Peyer's patch (tissue), 4 donors: ENCODE measurements at regions not wholly inside any gene's neighbourhood (a gene's known extent, or its start where the extent isn't known, plus 50 kb on each side); places are given as distances from the start of the nearest gene placed in this dataset.

ENCODE experiments used
- DNase-seq, 3 donors: peaks; one replicate each; pipeline ENCODE4 v3.0.0-alpha.2; 2017 to 2019
- H3K27ac ChIP-seq, 4 donors: fragments of 200-600 bp; sonication (generic); one replicate each; pipeline ENCODE4 v1.5.1; 2016 to 2019
- H3K27me3 ChIP-seq, 2 donors: fragments of 200-600 bp; sonication (generic); one replicate each; pipeline ENCODE4 v1.5.1; 2019
- H3K36me3 ChIP-seq, 3 donors: fragments of 200-600 bp; sonication (generic); one replicate each; pipeline ENCODE4 v1.5.1; 2016 to 2019
- H3K4me1 ChIP-seq, 4 donors: fragments of 200-600 bp; sonication (generic); one replicate each; pipeline ENCODE4 v1.5.1; 2016 to 2019
- H3K4me3 ChIP-seq, 4 donors: fragments of 200-600 bp; sonication (generic); 1 replicate in 3 of 4; 2 replicates in 1 of 4; pipeline ENCODE4 v1.5.1; 2016 to 2019; ENCODE audit warnings: mild to moderate bottlenecking in 1 of 4
- H3K9me3 ChIP-seq, 4 donors: fragments of 200-600 bp; sonication (generic); one replicate each; pipeline ENCODE4 v1.5.1; 2016 to 2019; ENCODE audit warnings: mild to moderate bottlenecking in 1 of 4
- POLR2A ChIP-seq, 2 donors: fragments of 450-650 bp; IDR thresholded peaks; one replicate each; pipeline ENCODE4 v1.5.1; 2017; ENCODE audit warnings: antibody characterized with exemption in 2 of 2, mild to moderate bottlenecking in 2 of 2, moderate library complexity in 2 of 2
- TF ChIP-seq, protein P1 (sequence below), 6 experiments: fragments of 450-650 bp in 4 of 6; fragments of 200-600 bp in 2 of 6; sonication (generic) in 1 of 6; IDR thresholded peaks; one replicate each; pipeline ENCODE4 v1.5.1; 2017 to 2019; ENCODE audit warnings: antibody characterized with exemption in 6 of 6, mild to moderate bottlenecking in 3 of 6, moderate library complexity in 1 of 6

DNA sequence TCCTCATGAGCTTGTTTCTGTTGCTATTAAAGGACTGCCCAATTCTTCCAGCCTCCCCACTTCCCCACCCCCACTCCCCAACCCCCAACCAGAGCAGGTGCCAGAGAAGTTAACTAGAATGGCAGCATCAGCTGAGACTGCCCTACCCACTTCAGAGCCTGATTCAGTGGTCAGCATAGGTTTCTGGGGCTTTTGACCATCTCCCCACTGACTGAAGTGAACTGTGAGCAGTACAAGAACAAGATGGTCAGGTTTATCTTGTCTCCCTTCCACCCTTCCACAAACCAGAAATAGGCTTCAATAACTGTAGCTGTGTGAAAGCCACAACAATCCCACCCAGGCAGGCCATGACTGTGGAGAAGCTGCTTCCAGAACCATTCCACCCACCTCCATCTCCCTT lies 289.4 kb upstream of the SLC24A2 start:
- Histone ChIP-seq H3K27me3 (no peaks in the 10 kb centered on the region), H3K4me3 (no peak overlapping the region)
- no peak for TF ChIP-seq POLR2A (IDR thresholded peaks at IDR 0.05)
- TF ChIP-seq, protein P1, sequence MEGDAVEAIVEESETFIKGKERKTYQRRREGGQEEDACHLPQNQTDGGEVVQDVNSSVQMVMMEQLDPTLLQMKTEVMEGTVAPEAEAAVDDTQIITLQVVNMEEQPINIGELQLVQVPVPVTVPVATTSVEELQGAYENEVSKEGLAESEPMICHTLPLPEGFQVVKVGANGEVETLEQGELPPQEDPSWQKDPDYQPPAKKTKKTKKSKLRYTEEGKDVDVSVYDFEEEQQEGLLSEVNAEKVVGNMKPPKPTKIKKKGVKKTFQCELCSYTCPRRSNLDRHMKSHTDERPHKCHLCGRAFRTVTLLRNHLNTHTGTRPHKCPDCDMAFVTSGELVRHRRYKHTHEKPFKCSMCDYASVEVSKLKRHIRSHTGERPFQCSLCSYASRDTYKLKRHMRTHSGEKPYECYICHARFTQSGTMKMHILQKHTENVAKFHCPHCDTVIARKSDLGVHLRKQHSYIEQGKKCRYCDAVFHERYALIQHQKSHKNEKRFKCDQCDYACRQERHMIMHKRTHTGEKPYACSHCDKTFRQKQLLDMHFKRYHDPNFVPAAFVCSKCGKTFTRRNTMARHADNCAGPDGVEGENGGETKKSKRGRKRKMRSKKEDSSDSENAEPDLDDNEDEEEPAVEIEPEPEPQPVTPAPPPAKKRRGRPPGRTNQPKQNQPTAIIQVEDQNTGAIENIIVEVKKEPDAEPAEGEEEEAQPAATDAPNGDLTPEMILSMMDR (IDR thresholded peaks at IDR 0.05) = no peak

DNA sequence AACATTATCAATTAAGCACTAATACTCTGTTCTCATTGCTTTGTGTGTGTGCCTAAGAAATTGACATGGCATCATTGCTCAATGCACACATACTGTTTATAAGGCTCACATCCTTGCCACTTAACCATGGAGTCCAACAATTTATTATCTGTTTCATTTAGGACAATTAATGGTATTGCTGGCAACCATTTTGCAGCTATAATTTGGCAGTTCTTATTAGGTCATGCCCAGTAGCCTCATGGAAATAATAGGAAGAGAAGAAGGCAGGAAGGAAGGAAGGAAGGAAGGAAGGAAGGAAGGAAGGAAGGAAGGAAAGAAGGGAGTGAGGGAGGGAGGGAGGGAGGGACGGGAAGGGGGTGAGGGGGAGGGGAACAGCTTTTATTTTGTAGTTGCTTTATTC lies 285.5 kb upstream of the SLC24A2 start:
- Histone ChIP-seq H3K4me1 (no peaks in the 10 kb centered on the region), H3K27ac (no peak overlapping the region), H3K9me3 (no peaks in the 10 kb centered on the region), H3K27me3 (no peaks in the 10 kb centered on the region), H3K4me3 (no peak overlapping the region), H3K36me3 (no peaks in the 10 kb centered on the region)
- no peak for DNase-seq
- no peak for TF ChIP-seq POLR2A (IDR thresholded peaks at IDR 0.05)
- TF ChIP-seq, protein P1 (IDR thresholded peaks at IDR 0.05) = no peak

More for the DNA sequence above, 289.4 kb upstream of the SLC24A2 start:
- Histone ChIP-seq H3K36me3 (no peaks in the 10 kb centered on the region), H3K4me1 (no peaks in the 10 kb centered on the region), H3K27ac (no peak overlapping the region), H3K9me3 (no peaks in the 10 kb centered on the region)
- no peak for DNase-seq

DNA sequence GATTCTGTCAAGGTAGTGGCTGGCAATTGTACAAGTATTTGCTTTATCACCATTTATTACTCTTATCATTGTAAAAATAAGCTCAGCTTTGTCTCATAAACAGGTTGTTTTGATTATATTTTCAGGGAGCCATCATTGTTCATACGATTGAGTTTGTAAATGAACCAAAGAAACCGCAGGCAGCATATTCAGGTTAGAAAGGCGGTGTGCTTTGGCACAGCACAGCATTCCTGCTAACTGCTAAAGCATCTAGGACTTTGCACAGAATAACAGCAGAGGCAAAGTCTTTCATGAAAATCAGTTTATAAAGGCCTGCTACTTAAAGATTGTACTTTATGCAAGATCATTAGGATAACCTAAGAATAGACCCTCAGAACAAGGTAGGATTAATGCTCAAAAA lies 281.5 kb upstream of the SLC24A2 start:
- Histone ChIP-seq H3K4me1 (no peaks in the 10 kb centered on the region), H3K27ac (no peak overlapping the region), H3K4me3 (no peak overlapping the region), H3K27me3 (no peaks in the 10 kb centered on the region), H3K9me3 (no peaks in the 10 kb centered on the region), H3K36me3 (no peaks in the 10 kb centered on the region)
- DNase-seq = no peak
- TF ChIP-seq, protein P1 (IDR thresholded peaks at IDR 0.05) = no peak
- TF ChIP-seq POLR2A (IDR thresholded peaks at IDR 0.05) = no peak

DNA sequence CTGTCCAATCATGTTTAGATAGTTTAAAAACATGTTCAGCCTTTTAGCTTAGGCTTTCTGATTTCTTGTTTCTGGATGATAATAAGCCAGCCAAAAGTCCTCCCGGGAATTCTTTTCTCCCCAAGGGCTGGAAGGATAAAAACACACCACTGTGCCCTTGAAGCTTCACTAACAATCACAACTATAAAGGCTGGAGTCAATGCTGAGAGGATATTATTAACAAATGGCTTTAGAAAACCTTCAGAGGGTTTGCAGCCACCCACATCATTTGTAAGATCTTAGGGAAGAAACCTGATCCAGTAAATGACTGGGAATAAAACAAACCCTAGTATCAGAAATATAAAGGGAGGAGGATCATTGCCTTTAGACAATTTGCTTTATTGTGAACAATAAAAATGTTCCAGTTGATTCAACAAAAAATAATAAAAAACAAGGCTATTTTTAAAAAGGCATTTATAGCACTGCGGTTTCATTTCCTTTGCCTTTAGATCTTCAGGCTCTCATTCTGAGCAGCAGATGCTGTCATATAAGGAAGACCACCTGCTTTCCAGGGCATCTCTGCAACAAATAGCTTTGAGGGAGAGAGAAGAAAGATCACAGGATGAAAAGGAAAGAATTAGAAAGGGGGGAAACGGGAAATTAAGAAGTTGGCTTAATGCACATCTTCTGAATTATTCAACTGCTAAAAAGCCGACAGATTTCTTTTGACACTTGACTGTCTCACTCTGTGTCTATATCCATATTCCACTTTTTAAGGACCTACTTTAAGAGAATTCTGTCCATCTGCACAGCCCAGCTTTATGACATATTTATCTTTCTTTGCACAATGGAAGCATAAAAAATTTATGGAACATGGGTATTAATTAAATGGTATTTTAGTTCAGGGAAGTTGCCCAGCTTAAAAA lies 277.2 kb upstream of the SLC24A2 start:
- H3K4me1 ChIP-seq = no peaks in the 10 kb centered on the region
- H3K9me3 ChIP-seq = no peaks in the 10 kb centered on the region
- H3K36me3 ChIP-seq = no peaks in the 10 kb centered on the region
- H3K4me3 ChIP-seq = no peak overlapping the region
- TF ChIP-seq POLR2A (IDR thresholded peaks at IDR 0.05) = no peak
- TF ChIP-seq, protein P1 (IDR thresholded peaks at IDR 0.05) = no peak
- H3K27me3 ChIP-seq = no peaks in the 10 kb centered on the region
- no peak for DNase-seq
- H3K27ac ChIP-seq = no peak overlapping the region

DNA sequence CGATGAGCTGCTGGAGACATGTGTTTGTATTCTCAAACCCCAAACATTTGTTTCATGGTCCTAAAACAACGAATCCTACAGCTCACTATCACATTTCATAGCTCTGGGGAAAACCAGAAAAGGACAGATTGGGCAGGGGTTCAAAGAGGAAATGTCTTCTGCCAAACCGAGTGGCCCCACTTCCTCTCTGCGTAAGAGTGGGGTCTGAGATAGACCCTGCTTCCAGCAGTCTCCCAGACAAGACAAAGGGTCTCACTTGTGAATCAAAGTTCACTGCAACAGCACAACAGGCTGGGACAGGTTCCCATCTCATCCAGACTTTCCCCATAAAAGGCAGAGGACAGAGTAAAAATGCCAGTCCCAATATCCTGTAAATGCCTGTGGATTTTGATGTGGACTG lies 276.2 kb upstream of the SLC24A2 start:
- Histone ChIP-seq H3K36me3 (no peaks in the 10 kb centered on the region), H3K4me3 (no peak overlapping the region), H3K27ac (no peak overlapping the region), H3K27me3 (no peaks in the 10 kb centered on the region), H3K9me3 (no peaks in the 10 kb centered on the region), H3K4me1 (no peaks in the 10 kb centered on the region)
- TF ChIP-seq POLR2A (IDR thresholded peaks at IDR 0.05) = no peak
- TF ChIP-seq, protein P1 (IDR thresholded peaks at IDR 0.05) = no peak
- no peak for DNase-seq
